ENCODE measurements at regions not wholly inside any gene's neighbourhood (a gene's known extent, or its start where the extent isn't known, plus 50 kb on each side); places are given as distances from the start of the nearest gene placed in this dataset.
"Not testable (repeated sequence)": the region's sequence is repeated elsewhere in the genome, so short reads cannot be mapped to it uniquely, and the experiment has no call there.

DNA sequence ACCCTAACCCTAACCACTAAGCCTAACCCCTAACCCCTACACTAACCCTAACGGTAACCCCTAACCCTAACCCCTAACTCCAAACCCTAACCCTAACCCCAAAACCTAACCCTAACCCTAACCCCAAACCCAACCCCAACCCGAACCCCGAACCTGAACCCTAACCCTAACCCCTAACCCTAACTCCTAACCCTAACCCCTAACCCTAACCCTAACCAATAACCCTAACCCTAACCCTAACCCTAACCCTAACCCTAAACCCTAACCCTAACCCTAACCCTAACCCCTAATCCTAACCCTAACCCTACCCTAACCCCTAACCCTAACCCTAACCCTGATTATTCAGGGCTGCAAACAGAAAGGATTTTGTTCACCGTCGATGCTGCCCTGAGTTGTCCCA, 144.6 kb upstream of the DUSP22 start:
- not testable (repeated sequence) for DNase-seq (ENCODE audit: low read depth in 2 of 2)

DNA sequence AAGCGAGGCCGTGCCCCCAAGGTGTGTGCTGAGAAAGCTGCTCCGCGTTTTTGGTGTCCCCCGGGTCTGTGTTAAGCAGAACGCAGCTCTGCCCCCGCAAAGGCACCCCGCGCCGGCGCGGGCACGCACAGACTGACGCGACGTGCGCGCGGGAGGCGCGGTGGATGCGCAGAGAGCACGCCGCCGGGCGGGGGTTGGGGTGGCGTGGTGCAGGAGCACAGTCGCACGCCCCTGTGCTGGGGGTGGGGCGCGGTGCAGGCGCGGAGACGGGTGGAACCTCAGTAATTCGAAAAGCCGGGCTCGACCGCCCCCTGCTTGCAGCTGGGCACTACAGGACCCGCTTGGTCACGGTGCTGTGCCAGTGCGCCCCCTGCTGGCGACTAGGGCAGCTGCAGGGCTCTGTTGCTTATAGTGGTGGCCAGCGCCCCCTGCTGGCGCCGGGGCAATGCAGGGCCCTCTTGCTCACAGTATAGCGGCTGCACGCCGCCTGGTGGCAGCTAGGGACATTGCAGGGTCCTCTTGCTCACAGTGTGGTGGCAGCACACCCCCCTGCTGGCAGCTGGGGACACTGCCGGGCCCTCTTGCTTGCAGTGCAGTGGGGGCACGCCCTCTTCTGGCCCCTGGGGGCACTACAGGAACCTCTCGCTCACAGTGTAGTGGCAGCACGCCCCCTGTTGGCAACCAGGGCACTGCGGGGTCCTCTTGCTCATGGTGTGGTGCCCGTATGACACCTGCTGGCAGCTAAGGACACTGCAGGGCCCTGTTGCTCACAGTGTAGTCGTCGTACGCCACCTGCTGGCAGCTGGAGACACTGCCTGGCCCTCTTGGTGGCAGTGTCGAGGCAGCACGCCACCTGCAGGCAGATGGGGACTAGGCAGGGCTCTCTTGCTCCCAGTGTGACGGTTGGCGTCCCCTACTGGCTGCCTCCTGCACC, 144.0 kb upstream of the DUSP22 start:
- peak; percentile 45 to 92 for DNase-seq (ENCODE audit: low read depth in 2 of 2)

GRCh38 chr6:150147-150546, 142.1 kb upstream of the DUSP22 start:
- not testable (repeated sequence) for DNase-seq (ENCODE audit: low read depth in 2 of 2)

DNA sequence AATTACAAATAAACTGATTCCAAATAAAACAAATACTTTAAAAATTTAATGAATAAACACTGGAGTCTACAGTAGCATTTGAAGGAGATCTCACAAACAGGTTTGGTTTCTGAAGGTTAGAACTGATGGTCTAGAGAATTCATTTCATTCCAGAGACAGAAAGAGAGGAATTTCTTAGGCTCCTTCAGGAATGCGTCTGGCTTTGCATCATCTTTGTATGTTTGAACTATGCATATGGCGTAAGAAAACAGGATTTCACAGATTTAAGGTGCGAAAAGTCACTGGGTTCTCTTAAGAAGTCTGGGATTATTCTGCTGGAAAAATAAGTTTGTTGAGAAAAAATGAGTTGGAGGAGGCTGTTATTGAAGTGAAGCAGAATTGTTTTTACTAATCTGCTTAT, 139.9 kb upstream of the DUSP22 start:
- not testable (repeated sequence) for DNase-seq (ENCODE audit: low read depth in 2 of 2)

DNA sequence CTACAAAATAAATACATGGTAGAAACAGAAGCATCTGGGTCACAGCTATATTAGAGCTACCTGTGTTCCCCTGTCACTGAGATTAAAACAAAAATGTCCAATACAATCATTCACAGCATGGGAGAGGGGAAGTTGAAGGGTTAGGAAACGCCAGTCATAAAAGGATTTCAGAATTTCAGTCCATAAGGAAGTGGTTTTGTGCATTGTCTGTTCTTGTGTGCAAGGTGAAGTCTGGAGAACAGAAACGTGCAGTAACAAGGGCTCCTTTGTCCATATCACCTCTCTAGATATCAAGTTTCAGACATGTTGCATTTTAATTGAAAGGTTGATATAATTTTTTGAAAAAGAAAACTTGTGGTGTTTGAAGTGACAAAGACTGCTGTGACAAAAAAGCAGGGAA, 139.3 kb upstream of the DUSP22 start:
- DNase-seq (ENCODE audit: low read depth in 2 of 2): not testable (repeated sequence)

DNA sequence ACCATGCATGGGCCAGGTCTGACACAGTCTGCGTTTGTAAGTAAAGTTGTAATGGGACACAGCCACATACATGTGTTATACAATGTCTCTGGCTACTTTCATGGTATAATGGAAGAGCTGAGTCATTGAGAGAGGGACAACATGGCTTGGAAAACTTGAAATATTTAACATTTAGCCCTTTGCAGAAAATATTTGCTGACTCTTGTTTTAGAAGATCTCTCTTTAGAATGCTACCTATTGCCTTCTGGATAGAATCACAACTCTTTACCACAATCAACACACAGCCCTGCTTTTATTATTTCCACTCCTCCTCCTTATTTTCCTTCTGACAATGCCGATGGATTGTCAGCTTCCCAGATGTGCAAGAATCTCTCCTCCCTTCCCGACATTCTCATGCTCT, 138.4 kb upstream of the DUSP22 start:
- DNase-seq (ENCODE audit: low read depth in 2 of 2): not testable (repeated sequence)

GRCh38 chr6:154321-155092, 137.8 kb upstream of the DUSP22 start:
- DNase-seq (ENCODE audit: low read depth in 2 of 2): not testable (repeated sequence)

DNA sequence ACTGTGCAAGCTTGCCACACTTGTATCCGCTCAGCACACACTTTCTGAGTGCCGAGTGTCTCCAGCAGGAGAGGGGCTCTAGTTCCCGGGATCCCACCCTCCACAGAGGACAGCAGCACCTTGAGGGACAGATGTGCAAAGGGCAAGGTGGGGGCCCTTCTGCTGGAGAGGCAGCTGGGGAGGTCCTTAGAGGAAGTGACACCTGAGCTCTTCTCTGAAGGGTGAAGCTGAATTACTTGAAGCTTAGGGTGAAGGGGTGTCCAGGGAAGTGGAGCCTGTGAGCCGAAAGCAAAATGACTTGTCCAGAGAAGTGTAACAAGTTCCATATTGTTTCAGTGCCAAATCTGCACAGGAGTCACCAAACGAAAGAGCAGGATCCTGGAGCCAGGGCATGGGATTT, 136.3 kb upstream of the DUSP22 start:
- no peak for DNase-seq (ENCODE audit: low read depth in 2 of 2)

DNA sequence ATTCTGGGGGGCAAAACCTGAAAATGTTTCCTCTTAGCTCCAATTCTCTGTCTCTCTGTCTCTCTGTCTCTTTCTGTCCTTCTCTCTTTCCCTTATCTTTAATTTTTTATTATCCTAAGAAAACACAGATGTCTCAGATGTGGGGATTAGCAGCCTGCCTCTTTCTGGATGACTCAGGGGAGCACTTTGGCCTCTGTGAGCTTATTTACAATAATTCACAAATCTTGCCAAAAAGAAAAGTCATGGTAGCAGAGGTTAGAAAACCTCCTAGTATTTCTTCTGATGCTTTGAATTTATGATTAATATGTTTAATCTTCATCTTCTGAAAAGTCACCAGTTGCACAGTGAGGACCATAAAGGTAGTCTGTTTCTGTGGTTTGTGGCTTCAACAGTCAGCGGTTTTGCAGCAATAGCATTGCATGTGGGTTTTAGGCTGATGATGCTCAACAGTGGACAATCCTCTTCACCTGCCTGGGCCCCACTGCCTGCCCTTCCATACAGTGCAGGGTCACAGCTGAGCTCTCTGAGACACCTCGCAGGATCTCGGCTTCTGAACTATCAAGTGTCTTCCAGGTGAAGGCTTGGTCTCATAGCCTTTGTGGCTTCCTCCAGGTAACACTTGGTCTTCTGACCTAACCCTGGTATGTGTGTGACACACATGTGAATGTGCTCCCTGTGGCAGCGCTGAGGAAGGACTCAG, 135.7 kb upstream of the DUSP22 start:
- DNase-seq (ENCODE audit: low read depth in 2 of 2): not testable (repeated sequence)

GRCh38 chr6:157176-157575, 135.1 kb upstream of the DUSP22 start:
- not testable (repeated sequence) for DNase-seq (ENCODE audit: low read depth in 2 of 2)

- DNase-seq (ENCODE audit: low read depth in 2 of 2): not testable (repeated sequence)
Observed at GRCh38 chr6:161657-162056, 130.6 kb upstream of the DUSP22 start.

- DNase-seq (ENCODE audit: low read depth in 2 of 2): no peak
Observed at GRCh38 chr6:164720-165119, 127.6 kb upstream of the DUSP22 start.

GRCh38 chr6:165263-165662, 127.0 kb upstream of the DUSP22 start:
- no peak for DNase-seq (ENCODE audit: low read depth in 2 of 2)

DNA sequence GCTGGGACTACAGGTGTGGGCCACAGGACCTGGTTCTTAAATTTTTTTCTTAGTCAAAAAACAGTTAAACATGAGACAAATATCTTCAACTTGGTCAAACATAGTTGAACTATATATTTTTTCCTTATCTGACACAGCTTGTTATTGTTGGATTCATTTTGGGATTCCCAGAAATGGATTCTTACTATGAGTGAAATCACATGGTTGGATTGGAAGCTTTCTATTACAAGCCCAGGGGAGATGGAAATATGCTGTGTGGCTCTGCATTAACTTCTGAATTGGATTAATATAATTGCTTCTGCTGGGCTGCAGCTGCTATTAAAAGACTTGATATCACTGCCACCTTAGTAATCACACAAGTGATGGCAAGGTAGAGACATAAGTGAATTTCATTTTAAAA, 126.4 kb upstream of the DUSP22 start:
- no peak for DNase-seq (ENCODE audit: low read depth in 2 of 2)

DNA sequence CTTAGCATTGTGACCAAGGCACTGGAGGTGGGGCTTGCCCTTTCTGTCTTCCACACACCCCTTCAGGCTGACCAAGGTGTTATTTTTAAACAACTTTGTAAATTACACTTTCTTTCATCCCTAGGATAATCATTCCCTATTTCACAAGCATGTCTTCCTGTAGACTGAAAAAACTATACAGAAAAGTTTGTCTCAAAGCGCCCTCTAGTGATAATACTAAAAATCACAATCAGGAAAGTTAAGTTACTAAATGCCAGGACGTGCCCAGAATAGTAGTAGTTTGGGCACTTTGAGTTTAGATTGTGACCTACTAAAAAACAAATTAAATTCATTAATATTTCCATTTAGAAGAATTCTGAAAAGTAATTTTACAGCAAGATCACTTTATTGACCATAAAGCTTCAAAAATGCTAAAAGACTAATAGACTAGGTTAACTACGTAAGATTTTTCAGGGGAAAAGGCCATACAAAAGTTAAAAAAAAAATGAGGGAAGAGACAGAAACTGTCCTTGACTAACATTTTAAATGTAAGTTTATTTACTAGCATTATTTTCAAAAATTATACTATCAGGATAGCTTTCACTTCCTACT, 123.3 kb upstream of the DUSP22 start:
- DNase-seq (ENCODE audit: low read depth in 2 of 2): no peak

GRCh38 chr6:174036-174435, 118.3 kb upstream of the DUSP22 start:
- no peak for DNase-seq (ENCODE audit: low read depth in 2 of 2)

DNA sequence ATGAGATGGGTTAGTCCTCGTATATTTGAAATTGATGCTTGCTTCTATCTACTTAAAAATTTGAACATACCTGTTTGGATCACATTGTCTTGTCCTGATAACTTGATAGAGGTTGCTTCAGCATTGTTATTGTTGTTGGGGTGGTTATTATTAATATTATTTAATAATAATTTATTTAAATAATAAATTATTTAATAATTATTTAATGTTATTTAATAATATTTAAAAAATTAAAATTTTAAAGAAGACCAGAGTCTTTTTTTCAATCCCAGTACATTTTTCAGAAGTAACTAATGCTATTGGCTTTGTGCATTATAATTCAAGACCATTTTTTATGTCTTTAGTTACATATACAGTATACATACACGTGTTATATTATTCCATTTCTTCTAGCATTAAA, 116.6 kb upstream of the DUSP22 start:
- DNase-seq (ENCODE audit: low read depth in 2 of 2): no peak

GRCh38 chr6:176766-177165, 115.5 kb upstream of the DUSP22 start:
- no peak for DNase-seq (ENCODE audit: low read depth in 2 of 2)

GRCh38 chr6:178119-178518, 114.2 kb upstream of the DUSP22 start:
- DNase-seq (ENCODE audit: low read depth in 2 of 2): no peak

DNA sequence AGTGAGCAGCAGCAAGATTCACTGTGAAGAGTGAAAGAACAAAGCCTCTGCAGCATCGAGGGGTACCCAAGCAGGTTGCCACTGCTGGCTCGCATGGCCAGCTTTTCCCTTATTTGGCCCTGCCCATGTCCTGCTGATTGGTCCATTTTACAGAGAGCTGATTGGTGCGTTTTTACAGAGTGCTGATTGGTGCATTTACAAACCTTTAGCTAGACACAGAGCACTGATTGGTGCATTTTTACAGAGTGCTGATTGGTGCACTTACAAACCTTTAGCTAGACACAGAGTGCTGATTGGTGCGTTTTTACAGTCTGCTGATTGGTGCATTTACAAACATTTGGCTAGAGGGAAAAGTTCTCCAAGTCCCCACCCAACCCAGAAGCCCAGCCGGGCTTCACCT, 113.4 kb upstream of the DUSP22 start:
- not testable (repeated sequence) for DNase-seq (ENCODE audit: low read depth in 2 of 2)

DNA sequence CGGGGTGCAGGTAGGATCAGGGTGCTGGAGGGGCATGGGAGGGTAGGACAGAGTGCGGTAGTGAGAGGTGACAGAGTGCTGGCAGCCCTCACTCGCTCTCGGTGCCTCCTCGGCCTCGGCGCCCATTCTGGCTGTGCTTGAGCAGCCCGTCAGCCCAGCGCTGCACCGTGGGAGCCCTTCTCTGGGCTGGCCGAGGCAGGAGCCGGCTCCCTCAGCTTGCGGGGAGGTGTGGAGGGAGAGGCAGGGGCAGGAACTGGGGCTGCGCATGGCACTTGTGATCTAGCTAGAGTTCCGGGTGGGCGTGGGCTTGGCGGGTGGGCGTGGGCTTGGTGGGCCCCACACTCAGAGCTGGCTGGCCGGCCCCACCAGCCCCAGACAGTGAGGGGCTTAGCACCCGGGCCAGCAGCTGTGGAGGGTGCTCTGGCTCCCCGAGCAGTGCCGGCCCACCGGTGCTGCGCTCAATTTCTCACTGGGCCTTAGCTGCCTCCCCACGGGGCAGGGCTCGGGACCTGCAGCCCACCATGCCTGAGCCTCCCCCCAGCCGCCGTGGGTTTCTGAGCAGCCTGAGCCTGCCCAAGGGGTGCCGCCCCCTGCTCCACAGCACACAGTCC, 112.8 kb upstream of the DUSP22 start:
- DNase-seq (ENCODE audit: low read depth in 2 of 2): no peak

All from activated CD4-positive, alpha-beta T cell treated with anti-CD3 and anti-CD28 coated beads for 24 hours (primary cell).